NCI-H1105 treated with DMSO at 0.1 percent for 48 hours (cell line): ENCODE measurements at regions not wholly inside any gene's neighbourhood (a gene's known extent, or its start where the extent isn't known, plus 50 kb on each side); places are given as distances from the start of the nearest gene placed in this dataset.
A peak's percentile ranks its signal among the peaks of the same experiment; 100 is the strongest.

Experiments
- DNase-seq: peaks from one replicate; lab custom pipeline; 2025; lab: John Stamatoyannopoulos, UW

- DNase-seq: peak; percentile 59
These were observed 92.8 kb upstream of the DCBLD2 start for GRCh38 chr3:98994128-98994762.

DNA sequence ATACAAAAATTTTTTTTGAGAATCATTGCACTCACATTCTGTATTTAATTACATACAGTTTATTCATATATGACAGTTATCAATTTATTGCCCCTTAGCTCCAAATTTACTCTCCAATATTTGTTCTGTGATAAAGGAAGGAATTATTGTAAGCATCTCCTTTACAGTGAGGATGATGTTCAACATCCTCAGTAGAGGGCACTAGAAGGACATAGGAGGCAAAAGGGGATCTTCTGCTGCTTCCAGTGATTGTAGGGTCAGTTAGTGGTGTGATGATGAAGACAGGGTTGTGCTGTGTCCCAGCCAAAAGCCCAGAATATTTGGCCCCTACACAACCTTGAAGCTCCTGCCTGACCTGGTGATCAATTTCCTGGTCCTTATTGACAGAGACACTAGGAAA, 89.9 kb upstream of the DCBLD2 start:
- no peak for DNase-seq

DNA sequence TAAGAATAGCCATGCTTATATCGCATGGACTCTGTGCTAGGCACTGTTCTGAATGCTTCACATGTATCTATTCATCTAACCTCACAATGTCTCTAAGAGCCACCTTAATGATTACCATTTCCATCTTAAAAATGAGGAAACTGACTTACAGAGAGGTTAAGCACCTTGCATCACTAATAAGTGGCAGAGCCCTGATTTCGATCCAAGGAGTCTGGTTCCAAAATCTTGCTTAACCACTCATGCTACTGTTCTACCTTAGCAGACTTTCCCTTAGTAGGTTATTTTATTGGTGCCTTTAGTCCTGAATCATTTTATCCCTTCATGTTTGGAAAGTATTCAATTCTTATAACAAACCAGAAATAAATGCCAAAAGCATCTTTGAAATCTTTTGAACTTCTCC, 89.2 kb upstream of the DCBLD2 start:
- DNase-seq: no peak

DNA sequence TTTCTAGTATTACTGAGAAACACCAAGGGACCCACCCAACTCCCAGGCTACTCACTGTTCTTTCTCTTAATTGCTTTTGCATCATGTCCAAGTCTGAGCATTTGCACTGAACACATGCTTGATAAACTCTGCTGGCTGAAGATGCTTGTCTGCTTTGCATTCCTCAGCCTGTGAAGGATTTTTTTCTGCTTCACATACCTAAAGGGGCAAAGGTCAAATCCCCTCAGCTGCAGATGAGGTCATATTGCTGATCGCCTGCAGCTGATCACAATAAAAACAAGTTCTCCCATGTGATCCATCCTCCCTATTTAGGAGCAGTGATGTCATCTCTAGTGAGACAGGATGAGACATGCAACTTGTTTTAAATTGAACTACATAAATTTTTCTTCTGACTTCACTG, 84.6 kb upstream of the DCBLD2 start:
- DNase-seq: no peak

DNA sequence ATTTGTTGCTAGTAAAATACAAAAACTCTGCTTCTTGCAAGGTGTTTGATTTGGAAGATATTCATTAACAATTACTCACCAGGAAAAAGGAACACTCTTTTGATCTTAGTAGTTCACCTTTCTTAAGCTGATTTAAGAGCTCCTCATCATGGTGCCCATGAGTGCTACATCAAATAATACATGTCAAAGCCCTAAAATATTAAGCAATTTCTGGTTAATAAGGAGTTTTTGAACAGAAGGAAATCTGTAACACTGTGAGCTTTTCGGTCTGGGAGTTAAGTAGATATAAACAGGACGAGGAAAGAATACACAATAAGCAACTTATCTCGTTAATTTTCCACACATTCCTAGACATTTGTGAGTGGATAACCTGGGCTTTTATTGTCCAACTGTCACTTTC, 83.9 kb upstream of the DCBLD2 start:
- no peak for DNase-seq

- DNase-seq: no peak
These were observed 82.5 kb upstream of the DCBLD2 start for GRCh38 chr3:98984024-98984423.

GRCh38 chr3:98982351-98982750, 80.9 kb upstream of the DCBLD2 start:
- DNase-seq: no peak

DNA sequence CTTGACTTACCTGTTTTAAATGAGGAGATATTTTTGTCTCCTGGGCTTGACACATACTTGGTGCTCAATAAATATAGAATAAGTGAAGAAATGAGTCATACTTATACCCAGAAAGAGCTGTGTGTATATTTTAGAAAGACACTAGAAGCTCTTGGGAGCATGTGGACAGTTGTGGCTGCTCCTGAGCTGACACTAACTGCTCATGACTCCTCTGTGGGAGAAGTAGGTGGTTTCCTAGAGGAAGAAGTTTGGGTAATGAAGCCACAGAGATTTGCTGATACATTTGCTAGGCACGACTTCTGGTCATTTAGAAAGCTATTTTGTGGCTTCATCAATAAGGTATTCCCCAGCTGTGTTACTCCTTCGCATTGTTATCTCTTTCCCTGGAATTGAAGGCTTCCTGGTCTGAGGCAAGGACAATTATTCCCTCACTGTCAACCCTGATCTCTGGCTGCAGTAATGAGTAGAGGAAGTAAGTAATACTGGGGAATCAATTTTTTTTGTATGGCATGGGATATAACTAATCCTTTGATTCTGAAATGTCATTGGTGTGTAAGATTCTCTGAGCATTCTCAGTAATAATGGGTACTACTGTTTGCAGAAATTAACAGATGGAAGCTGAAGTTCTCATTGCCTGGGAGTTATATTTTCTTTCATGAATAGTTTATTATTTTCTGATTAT, 79.6 kb upstream of the DCBLD2 start:
- no peak for DNase-seq

- no peak for DNase-seq
These were observed 77.8 kb upstream of the DCBLD2 start for GRCh38 chr3:98979296-98979695.

DNA sequence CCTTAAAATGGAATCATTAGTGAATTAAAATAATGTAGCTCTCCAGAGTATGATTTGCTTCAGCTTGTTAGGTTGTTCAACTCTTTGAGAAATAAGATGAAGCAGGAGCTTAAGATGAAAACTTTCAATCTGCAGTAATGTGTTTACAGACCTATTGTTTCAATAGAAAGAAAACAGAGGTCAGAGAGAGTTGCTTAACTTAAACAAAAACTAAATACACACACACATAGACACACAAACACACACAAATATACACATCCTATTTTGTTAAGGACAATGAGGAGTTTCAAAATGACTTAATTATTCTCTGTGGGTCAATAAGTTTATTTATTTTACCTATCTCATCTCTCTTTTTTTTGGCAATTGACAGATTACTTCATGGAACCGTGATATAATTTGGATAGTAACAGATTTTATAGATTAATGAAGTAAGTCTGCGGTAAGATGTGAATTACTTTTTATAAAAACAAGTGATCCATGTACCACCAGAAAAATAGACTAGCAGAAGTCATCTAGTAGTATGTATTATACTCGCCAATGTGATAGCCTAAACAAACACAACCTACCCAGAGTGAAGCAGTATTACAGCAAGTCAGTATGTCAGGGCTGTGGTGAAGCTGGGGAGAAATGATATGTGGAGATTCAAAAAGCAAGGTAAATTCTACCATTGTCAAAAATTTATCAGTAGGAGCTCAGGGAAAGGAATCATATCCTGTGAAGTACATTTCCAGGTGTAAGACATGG, 76.7 kb upstream of the DCBLD2 start:
- no peak for DNase-seq

DNA sequence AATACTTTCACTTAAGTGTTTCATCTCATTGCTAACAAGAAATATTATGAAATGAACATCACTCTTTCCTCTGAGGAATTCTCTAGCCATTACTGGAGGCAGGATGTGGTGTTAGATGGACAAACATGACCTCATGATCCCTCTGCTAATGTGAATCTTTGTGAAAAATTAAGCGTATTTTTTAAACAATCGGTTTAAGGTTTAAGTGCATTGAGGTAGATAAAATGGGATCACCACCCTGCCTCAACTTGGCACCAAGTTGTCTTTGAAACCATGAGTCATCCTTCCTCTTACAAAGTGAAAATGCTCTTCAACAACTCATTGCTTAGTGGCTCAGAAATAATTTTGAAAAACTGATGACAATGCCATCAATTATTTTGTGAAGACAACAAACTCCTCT, 76.0 kb upstream of the DCBLD2 start:
- no peak for DNase-seq

DNA sequence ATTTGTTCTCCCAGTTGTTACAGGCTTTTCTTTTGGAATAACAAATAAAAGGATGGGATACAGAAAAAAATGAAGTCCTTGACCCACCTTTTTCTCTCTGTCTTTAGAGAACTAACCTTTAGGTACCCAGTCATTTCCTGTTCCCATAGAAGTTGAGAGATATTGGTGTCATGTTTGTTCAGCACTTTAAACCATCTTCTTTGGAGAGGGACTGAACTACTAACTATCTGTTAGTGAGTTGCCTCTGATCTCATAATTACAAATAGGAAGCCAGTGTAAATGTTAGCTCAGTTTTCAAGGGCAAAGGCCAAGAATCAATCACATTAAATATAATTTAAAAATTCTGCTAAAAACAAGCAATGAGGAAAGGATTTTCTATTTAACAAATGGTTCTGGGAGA, 72.9 kb upstream of the DCBLD2 start:
- no peak for DNase-seq

DNA sequence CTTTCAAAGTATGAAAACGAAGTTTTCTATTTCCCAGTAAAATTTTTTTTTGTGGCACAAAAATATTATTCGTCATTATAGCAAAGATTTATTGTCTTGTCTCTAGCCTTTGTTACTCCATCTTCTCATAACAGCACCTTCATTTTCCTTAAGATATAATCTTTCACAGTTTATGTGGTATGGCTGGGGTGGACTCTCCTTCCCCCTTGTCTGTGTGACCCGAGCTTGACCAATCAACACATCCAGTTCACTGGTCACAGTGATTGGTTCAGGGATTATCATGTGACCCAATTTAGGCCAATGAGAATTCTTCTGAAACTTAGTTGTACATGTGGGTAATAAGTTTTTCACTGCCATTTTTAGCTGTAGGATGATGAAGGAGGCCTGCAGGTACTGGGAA, 71.2 kb upstream of the DCBLD2 start:
- DNase-seq: no peak

DNA sequence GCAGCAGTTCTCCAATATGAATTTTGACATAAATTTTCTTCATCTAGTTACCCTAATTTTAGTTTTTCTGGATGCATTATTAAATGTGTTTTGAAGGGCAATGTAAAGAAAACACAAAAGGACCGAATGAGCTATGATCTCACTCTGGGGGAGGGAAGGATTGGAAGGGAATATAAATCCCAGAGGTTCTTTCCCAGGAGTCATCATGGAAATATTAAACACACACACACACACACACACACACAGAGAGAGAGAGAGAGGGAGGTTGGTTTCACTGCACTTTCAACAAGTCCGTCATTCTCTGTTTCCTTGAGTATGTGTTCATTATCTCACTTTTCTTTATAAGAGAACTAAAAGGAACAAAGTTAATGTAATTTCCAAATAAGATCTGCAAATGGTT, 70.7 kb upstream of the DCBLD2 start:
- no peak for DNase-seq

GRCh38 chr3:98971169-98971681, 69.7 kb upstream of the DCBLD2 start:
- DNase-seq: no peak

DNA sequence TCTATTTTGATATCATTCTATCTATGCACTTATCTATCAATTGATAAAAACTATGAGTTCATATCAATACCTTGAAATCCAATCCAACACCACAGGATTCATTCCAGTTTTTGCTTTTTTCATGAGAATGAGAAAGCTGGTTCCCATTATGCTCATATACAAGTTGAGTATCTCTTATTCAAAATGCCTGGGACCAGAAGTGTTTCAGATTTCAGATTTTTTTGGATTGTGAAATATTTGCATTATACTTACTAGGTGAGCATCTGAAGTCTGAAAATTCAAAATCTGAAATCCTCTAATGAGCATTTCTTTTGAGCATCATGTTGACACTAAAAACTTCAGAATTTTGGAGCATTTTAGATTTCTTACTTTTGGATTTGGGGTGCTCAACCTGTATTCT, 67.8 kb upstream of the DCBLD2 start:
- no peak for DNase-seq

GRCh38 chr3:98968824-98969223, 67.3 kb upstream of the DCBLD2 start:
- no peak for DNase-seq

DNA sequence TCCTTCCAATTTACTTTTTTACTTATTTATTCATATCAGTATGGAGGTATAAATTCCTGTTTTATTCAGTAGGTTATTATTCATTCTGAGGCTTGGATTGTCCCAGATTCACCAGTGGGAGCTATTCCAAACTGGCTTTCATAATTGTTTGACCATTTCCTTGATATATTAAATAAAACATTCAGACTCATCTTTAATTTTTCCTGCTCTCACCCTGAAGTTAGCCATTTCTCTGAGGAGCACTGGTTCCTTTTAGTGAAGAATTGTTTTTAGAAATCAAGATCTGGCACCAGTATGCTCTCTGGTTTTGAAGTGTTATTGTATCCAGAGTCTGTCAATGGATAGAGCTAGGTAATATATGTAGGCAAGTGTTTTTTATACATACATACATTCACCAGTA, 66.9 kb upstream of the DCBLD2 start:
- DNase-seq: no peak

GRCh38 chr3:98967758-98968157, 66.3 kb upstream of the DCBLD2 start:
- no peak for DNase-seq

DNA sequence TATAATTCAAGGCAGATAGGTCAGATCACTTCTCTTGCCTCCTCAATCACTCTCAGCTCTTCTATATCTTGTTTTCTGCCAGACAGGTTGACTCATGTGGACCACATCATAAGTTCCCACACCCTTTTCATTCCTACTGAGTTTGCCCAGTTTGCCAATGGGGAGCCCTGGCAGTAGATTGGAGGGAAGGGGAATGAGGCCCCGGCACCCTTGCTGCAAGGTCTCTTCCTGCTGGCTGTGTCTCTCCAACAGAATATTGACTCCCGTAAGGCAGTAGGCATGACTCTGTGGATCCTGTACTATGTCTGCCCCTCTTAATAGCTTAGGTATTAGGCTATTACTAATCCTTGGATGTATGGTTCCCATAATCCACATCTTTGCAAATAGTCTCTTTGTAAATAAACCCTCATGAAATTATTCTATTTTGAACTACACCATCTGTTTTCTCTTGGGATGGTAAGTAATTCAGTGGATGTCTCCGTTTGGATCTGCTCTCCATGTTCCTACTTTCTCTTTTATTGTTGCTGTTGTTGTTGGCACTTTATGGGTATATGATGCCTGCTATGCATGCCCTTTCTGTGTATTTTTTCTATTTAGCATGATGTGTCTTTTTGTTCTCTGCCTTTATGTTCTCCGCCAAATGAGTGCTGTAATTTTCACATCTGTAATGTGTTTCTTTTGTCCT, 65.5 kb upstream of the DCBLD2 start:
- no peak for DNase-seq

- DNase-seq: no peak
These were observed 64.9 kb upstream of the DCBLD2 start for GRCh38 chr3:98966434-98966833.

DNA sequence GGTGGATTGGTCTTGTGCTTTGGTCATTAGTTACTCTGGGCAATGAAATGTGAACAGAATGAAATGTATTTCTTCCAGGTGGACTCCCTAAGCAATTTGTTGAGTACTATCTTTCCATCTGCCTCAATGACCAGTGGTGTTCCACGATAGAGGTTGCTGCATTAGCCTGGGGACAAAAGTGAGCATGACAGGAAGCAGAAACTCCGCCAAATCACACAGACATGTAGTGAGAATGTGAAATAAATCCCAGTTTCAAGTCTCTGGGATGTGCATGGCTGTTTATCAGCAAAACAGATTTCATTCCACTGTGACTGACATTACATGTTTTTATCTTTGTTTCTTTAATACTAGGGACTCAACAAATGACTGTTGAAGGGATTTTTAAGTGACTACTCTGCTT, 63.3 kb upstream of the DCBLD2 start:
- DNase-seq: no peak

DNA sequence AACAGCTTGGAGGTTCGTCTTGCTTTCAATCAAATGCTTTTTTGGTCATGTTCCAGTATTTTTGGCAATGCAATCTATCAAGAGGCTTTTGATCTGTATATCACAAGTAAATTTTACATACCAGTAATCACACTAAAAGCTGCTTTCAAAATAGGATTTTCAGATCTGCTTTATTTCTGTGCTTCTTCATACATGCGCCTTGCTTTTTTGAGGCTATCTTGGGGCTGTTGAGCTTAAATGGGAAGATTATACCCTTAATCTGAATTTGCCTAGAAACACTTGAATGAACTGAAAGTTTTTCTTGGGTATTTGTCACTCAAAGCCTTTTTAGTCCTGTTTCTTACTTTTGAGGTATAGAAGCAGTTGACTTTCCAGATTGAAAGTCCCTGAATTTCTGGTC, 62.1 kb upstream of the DCBLD2 start:
- no peak for DNase-seq
